Spleen (tissue), 11 donors: ENCODE measurements at regions not wholly inside any gene's neighbourhood (a gene's known extent, or its start where the extent isn't known, plus 50 kb on each side); places are given as distances from the start of the nearest gene placed in this dataset.
"Not testable (repeated sequence)": the region's sequence is repeated elsewhere in the genome, so short reads cannot be mapped to it uniquely, and the experiment has no call there.

Experiments used
- DNase-seq: peaks from one replicate; pipeline ENCODE4 v3.0.0-alpha.2; 2020
- H3K27ac ChIP-seq, 8 donors: fragments of 200-600 bp; sonication (generic) in 7 of 8; 1 replicate in 4 of 8; 2 replicates in 4 of 8; pipeline versions ENCODE4 v1.5.0 to v1.8.0; 2016 to 2021; ENCODE audit warnings: inconsistent platforms in 4 of 8, mild to moderate bottlenecking in 4 of 8, moderate library complexity in 1 of 8
- H3K27me3 ChIP-seq, 7 donors: fragments of 200-600 bp; sonication (generic) in 6 of 7; replicated peaks in 1 of 7; 1 replicate in 4 of 7; 2 replicates in 3 of 7; pipeline versions ENCODE4 v1.5.0 to v1.8.0; 2016 to 2021; ENCODE audit warnings: inconsistent platforms in 3 of 7, mild to moderate bottlenecking in 1 of 7
- H3K36me3 ChIP-seq, 6 donors: fragments of 200-600 bp; sonication (generic) in 5 of 6; 1 replicate in 4 of 6; 2 replicates in 2 of 6; pipeline versions ENCODE4 v1.5.0 to v1.8.0; 2016 to 2021; ENCODE audit warnings: inconsistent platforms in 2 of 6
- H3K4me1 ChIP-seq, 6 donors: fragments of 200-600 bp; sonication (generic) in 5 of 6; 1 replicate in 3 of 6; 2 replicates in 3 of 6; pipeline versions ENCODE4 v1.5.0 to v1.8.0; 2016 to 2021; ENCODE audit warnings: inconsistent platforms in 3 of 6
- H3K4me3 ChIP-seq, 8 donors: fragments of 200-600 bp; sonication (generic) in 7 of 8; 1 replicate in 4 of 8; 2 replicates in 4 of 8; pipeline versions ENCODE4 v1.5.0 to v1.8.0; 2016 to 2021; ENCODE audit warnings: inconsistent platforms in 4 of 8, mild to moderate bottlenecking in 4 of 8, moderate library complexity in 2 of 8
- H3K9me3 ChIP-seq, 8 donors: fragments of 200-600 bp; sonication (generic) in 7 of 8; 1 replicate in 4 of 8; 2 replicates in 4 of 8; pipeline versions ENCODE4 v1.5.0 to v1.8.0; 2016 to 2021; ENCODE audit warnings: inconsistent platforms in 4 of 8
- CTCF ChIP-seq, 11 experiments: fragments of 200-600 bp in 7 of 11; fragments of 450-650 bp in 4 of 11; sonication (generic) in 4 of 11; IDR thresholded peaks in 8 of 11; conservative IDR thresholded peaks in 3 of 11; 1 replicate in 7 of 11; 2 replicates in 4 of 11; pipeline versions ENCODE4 v1.4.0 to v1.8.0; 2016 to 2021; ENCODE audit warnings: antibody characterized with exemption in 11 of 11, inconsistent platforms in 4 of 11, mild to moderate bottlenecking in 1 of 11
- POLR2A ChIP-seq, 3 donors: fragments of 450-650 bp; IDR thresholded peaks; one replicate each; pipeline ENCODE4 v1.5.1; 2017; ENCODE audit warnings: antibody characterized with exemption in 3 of 3, mild to moderate bottlenecking in 1 of 3
- POLR2AphosphoS5 ChIP-seq, 3 donors: sonication (generic); formaldehyde crosslinking; IDR thresholded peaks; one replicate each; pipeline ENCODE4 v1.5.1; 2017; ENCODE audit warnings: antibody characterized with exemption in 3 of 3
- WGBS, 5 donors: extraction: QIAGEN DNeasy Blood & Tissue Kit in 3 of 5; methylation state at CpG; one replicate each; pipeline versions ENCODE4 v1.1.5 to v1.1.7; 2013 to 2018; 5-methylcytosine and 5-hydroxymethylcytosine counted together
- intact Hi-C: fragments of 100-400 bp; cut with DNase I; formaldehyde crosslinking; loops from one replicate; pipeline ENCODE4 v1.15.0; 2023; ENCODE audit warnings: low total_unique reads
- donor health status: healthy with polysubstance abuse.
- donor health status: DM: no; HTN: no; CAD: no; lungs with moderate emphysema.
- donor health status: DM: no; HTN: no; CAD: no.
- donor health status: Bipolar disorder and iron deficiency.
- donor health status: healthy.
- donor health status: DM: no; HTN: no; CAD: no.
- donor health status: DM: yes; HTN: yes; CAD: no.

GRCh38 chr20:59102841-59103299 lies 60.3 kb upstream of the PRELID3B start:
- TF ChIP-seq POLR2A (IDR thresholded peaks at IDR 0.05) (no peak), CTCF (IDR thresholded peaks at IDR 0.05 in 8 of 11, conservative IDR thresholded peaks at IDR 0.05 in 3 of 11) (no peak), POLR2AphosphoS5 (IDR thresholded peaks at IDR 0.05) (no peak)
- H3K4me1 ChIP-seq = peaks cover 0 to 16% (median 9%) of the 10 kb centered on the region in 6 donors
- 34 to 59% (median 54%) methylated on average over 4 of the region's 4 CpGs for WGBS, 5 donors

GRCh38 chr20:59101961-59102360 lies 59.4 kb upstream of the PRELID3B start:
- Histone ChIP-seq H3K4me1 (peaks cover 0 to 16% (median 9%) of the 10 kb centered on the region in 6 donors), H3K27me3 (no peaks in the 10 kb centered on the region), H3K27ac (peak overlapping the region in 5 of 8 donors; percentile 6 to 77 (median 54)), H3K4me3 (peak overlapping the region in 1 of 8 donors; percentile 36), H3K9me3 (no peaks in the 10 kb centered on the region), H3K36me3 (no peaks in the 10 kb centered on the region)
- 42 to 60% (median 47%) methylated on average over 5 of the region's 5 CpGs for WGBS, 5 donors
- TF ChIP-seq CTCF (IDR thresholded peaks at IDR 0.05 in 8 of 11, conservative IDR thresholded peaks at IDR 0.05 in 3 of 11) = no peak
- no peak for TF ChIP-seq POLR2A (IDR thresholded peaks at IDR 0.05)
- TF ChIP-seq POLR2AphosphoS5 (IDR thresholded peaks at IDR 0.05) = no peak
- intact Hi-C loops = no loop called here
- DNase-seq = no peak

More at GRCh38 chr20:59102841-59103299, 60.3 kb upstream of the PRELID3B start:
- no peak for DNase-seq
- Histone ChIP-seq H3K27me3 (no peaks in the 10 kb centered on the region), H3K36me3 (no peaks in the 10 kb centered on the region), H3K9me3 (no peaks in the 10 kb centered on the region), H3K27ac (peak overlapping the region in 5 of 8 donors; percentile 6 to 77 (median 54)), H3K4me3 (peak overlapping the region in 1 of 8 donors; percentile 36)
- intact Hi-C loops = no loop called here

GRCh38 chr20:59099864-59100263 lies 57.3 kb upstream of the PRELID3B start:
- H3K4me1 ChIP-seq = peaks cover 0 to 16% (median 9%) of the 10 kb centered on the region in 6 donors
- H3K9me3 ChIP-seq, H3K27me3 ChIP-seq, DNase-seq, H3K4me3 ChIP-seq, H3K36me3 ChIP-seq, intact Hi-C loops, H3K27ac ChIP-seq: not testable (repeated sequence)
- 62 to 84% (median 79%) methylated on average over 3 of the region's 3 CpGs for WGBS, 5 donors

- Histone ChIP-seq H3K36me3 (no peaks in the 10 kb centered on the region), H3K27ac (no peak overlapping the region), H3K4me1 (no peaks in the 10 kb centered on the region), H3K9me3 (no peaks in the 10 kb centered on the region), H3K4me3 (no peak overlapping the region), H3K27me3 (no peaks in the 10 kb centered on the region)
- TF ChIP-seq POLR2A (IDR thresholded peaks at IDR 0.05) (no peak), CTCF (IDR thresholded peaks at IDR 0.05 in 8 of 11, conservative IDR thresholded peaks at IDR 0.05 in 3 of 11) (no peak), POLR2AphosphoS5 (IDR thresholded peaks at IDR 0.05) (no peak)
- DNase-seq = no peak
- 71 to 88% (median 76%) methylated on average over 3 of the region's 3 CpGs for WGBS, 5 donors
- intact Hi-C loops = no loop called here
These were observed 52.6 kb upstream of the PRELID3B start for GRCh38 chr20:59095140-59095539.

GRCh38 chr20:59094576-59094975 lies 52.0 kb upstream of the PRELID3B start:
- Histone ChIP-seq H3K27me3 (no peaks in the 10 kb centered on the region), H3K9me3 (no peaks in the 10 kb centered on the region), H3K36me3 (no peaks in the 10 kb centered on the region), H3K4me1 (no peaks in the 10 kb centered on the region), H3K4me3 (no peak overlapping the region), H3K27ac (no peak overlapping the region)
- 92 to 96% (median 94%) methylated on average over 8 of the region's 8 CpGs for WGBS, 5 donors
- no peak for TF ChIP-seq POLR2A (IDR thresholded peaks at IDR 0.05)
- no peak for TF ChIP-seq CTCF (IDR thresholded peaks at IDR 0.05 in 8 of 11, conservative IDR thresholded peaks at IDR 0.05 in 3 of 11)
- no peak for TF ChIP-seq POLR2AphosphoS5 (IDR thresholded peaks at IDR 0.05)
- DNase-seq = no peak
- intact Hi-C loops = no loop called here
